ENCODE measurements at regions not wholly inside any gene's neighbourhood (a gene's known extent, or its start where the extent isn't known, plus 50 kb on each side); places are given as distances from the start of the nearest gene placed in this dataset.

- no peak for DNase-seq
Observed at GRCh38 chr18:47458483-47458882, 207.0 kb upstream of the SKOR2 start.

GRCh38 chr18:47457614-47458013 lies 206.2 kb upstream of the SKOR2 start:
- DNase-seq: no peak

DNA sequence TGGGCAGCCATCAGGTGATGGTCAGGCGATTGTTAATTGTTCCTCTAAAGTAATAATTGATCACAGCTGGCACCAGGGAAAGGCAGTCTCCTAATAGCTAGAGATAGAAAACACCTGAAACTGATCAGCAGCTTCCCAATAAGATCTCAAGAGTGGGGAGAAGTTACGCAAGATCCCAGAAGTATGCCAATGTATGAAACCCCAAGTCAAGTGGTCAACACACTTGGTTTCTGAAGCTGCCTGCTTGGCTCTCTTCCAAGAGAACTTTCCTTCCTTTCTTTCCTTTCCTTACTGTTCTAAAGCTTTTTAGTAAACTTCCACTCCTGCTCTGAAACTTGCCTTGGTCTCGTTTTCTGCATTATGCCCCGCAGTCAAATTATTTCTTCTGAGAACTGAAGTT lies 201.6 kb upstream of the SKOR2 start:
- DNase-seq: no peak

- DNase-seq: no peak
Observed at GRCh38 chr18:47448956-47449355, 197.5 kb upstream of the SKOR2 start.

DNA sequence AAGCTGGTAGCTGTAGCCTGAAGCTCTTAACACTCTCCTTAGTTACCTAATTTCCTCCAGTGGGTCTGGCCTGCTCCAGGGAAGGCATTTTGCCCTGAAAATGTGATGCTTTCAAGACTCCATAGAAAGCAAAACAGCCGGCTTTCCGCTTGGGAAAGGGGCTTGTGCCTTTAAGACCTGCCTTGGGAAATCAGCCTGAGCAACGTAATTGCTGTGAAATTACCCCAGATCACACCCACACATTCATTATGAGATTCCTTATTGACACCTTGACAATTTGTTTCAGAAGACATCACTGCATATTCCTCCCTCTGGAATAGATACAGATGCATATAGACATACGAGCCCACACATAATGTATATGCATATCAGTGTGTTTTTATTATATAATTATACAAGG lies 190.5 kb upstream of the SKOR2 start:
- DNase-seq: no peak

DNA sequence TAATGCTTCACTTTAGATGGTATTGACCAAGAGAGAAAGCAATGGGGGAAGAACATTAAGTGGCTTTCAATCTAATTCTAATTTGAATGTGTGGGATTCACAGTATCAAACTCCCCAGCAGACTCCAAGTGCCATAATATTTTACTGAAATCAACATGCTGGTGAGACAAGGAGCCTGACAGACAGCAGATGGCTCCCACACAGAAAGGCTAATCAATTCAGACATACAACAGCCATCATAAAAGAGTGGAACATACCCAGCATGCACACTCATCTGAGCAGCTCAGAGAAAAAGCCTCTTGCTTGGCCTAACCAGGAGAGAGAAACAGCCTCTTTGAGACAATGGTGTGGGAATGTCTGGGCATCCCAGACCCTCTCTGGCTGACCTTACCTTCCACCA lies 186.5 kb upstream of the SKOR2 start:
- DNase-seq: no peak

- DNase-seq: no peak
Observed at GRCh38 chr18:47436871-47437270, 185.4 kb upstream of the SKOR2 start.

- no peak for DNase-seq
Observed at GRCh38 chr18:47434214-47434746, 182.8 kb upstream of the SKOR2 start.

GRCh38 chr18:47427923-47428637 lies 176.6 kb upstream of the SKOR2 start:
- DNase-seq: no peak

DNA sequence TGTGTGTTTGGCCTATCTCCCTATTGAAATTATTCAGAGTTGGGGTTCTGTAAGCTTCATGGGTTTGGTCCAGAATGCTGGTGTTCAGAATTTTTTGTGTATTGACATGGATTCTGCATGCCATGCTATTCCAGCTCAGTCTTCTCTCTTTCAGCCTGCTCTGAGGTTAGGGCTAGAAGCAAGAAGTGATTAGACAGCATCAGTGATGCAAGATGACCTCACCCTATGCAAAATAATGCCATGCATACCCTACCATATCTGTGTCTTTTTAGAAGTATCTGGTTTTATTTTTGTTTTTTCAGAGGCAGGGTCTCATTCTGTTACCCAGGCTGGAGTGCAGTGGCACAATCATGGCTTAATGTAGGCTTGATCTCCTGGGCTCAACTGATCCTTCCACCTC lies 175.6 kb upstream of the SKOR2 start:
- no peak for DNase-seq

DNA sequence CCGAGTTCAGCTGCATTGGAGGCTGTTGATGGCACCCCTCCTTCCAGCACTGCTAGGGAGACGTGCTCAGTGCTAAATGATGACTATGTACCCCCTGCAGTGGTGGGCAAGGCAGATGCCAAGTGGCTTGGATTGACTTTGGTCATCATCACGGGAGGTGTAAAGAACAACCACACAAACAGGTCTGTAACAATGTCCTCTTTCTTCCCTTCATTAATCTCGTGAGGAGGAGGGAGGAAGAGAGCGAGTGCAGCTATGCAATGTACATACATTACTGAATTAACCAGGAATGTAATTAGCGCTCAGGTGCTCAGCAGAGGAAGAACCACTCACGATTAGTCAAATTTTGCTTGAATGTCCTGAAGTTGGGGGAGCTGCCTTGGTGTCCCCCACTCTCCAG lies 173.9 kb upstream of the SKOR2 start:
- DNase-seq: no peak

DNA sequence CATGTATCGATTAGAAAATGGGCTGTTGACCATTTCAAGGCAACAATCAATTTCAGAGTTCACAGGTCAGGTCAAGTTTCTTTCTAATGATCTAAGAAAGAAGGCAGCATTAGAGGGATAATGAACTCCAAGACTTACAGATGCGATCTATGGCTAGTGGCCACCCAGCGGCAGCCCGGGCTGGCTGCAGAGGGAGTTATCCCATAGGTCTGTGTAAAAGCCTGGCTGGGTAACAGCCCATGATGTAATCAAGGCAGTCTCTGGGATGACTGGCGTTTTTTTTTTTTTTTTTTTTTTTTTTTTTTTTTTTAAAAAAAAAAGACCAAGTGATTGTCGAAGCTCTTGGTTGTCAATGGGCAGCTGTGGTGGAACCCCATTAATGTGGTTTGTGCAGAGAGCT lies 171.1 kb upstream of the SKOR2 start:
- peak; percentile 29 for DNase-seq

GRCh38 chr18:47420130-47420529 lies 168.7 kb upstream of the SKOR2 start:
- no peak for DNase-seq

DNA sequence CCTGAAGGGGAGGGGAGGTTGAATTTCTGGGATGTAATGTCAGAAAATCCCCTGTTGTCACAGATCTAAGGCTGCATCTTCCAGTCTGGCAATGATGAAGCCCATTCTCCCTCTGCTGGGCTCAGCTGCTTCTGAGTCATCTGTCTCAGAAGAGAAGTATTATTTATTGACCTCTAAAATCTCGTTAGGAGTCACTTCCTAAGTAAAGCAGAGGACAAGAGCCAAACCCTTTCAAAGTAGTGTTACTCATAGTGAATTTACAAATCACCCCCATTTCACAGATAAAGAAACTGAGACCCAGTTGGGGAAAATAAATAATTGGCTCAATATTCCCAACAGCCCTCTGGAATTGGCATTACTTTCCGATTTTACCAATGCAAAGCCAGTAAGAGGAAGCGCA lies 167.3 kb upstream of the SKOR2 start:
- no peak for DNase-seq

GRCh38 chr18:47417807-47418206 lies 166.3 kb upstream of the SKOR2 start:
- DNase-seq: no peak

DNA sequence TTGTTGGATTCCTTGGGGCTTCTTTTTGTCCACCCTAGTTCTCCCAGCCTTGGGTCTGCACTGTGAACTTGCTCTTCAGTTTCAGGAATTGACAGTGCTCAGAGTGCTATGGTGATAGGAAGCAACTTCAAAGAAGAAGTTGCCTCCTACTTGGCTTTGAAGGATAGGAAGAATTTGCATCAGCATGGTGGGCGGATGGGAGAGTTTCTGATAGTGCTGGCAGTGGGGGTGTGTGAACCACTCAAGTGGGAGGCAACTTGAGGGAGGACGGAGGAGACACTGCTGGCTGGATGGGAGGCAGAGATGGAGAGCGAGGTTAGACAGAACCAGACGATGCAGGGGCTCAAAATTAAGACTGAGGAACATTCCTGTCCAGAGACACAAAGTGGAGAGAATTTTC lies 164.4 kb upstream of the SKOR2 start:
- DNase-seq: no peak

DNA sequence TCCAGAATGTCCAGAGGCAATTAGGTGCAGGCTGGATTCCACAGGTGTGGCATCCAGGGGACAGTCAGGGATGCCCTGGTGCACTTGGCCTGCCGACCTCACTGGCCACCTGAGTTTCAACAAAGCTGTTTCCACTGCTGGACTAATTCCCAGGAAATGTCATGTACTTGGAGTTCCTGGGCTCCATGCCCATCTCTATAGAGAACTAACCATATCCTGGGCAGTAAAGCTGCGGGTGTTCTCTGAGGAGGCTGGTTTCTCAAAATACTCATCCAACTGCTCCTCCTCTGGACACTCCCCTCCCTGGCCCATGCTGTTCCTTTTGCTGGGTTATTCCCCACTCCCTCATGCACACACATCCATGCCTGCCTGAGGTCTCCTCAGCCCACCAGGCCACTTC lies 161.9 kb upstream of the SKOR2 start:
- no peak for DNase-seq

GRCh38 chr18:47412924-47413323 lies 161.5 kb upstream of the SKOR2 start:
- no peak for DNase-seq

DNA sequence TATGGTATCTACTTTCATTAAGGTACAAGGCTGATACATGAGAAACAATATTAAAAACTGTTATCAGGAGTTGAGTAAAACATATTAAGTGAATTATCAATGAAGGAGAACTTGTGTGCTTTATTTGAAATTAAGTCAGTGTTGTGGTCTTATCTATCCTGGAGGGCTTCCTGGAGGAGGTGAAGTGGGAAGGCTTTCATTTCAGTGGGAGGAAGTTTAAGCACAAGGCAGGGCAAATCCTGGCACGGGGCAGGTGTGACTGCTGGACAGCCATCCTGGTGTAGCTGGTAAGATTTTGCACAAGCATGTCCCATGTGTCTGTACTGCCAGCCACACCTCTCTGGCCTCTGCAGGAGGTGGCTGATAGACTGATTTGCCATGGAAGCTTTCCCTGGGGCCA lies 159.7 kb upstream of the SKOR2 start:
- no peak for DNase-seq

DNA sequence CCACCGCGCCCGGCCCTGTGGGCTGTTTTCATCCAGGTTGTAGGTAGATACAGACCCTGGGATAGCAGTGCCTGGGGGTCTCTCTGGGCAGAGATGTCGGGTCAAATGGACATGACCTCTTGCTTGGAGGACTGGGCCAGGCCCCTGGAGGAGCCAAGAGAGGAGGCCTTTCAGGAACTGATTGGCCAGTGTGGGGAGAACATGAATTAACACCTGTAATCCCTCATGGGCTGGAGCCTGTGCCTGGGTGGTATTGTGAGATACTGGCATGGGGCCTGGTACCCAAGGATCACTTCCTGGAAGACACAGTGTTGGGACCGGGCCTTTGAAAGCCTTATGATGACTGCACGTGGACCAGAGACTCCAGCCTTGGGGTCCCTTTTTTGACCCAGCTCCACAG lies 158.7 kb upstream of the SKOR2 start:
- no peak for DNase-seq

- DNase-seq: no peak
Observed at GRCh38 chr18:47409519-47409918, 158.1 kb upstream of the SKOR2 start.

DNA sequence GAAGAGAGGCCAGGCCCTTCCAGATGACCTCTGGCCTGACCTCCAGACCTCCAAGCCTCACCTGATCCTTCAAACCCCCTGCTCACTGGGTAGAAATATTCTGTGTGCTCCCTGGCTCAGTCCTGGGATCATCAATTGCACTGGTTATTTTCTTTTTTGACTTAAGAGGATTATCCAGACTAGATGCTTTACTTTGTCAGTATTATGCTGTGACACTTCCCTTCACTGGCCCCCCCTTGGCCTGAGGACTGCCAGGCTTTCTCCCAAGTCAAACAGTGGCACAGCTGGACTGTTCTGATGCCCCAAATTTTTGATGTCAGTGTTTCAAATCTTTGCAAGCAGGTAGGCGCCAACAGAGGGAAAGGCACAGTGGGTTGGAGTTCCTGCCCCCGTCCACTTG lies 156.3 kb upstream of the SKOR2 start:
- DNase-seq: no peak

DNA sequence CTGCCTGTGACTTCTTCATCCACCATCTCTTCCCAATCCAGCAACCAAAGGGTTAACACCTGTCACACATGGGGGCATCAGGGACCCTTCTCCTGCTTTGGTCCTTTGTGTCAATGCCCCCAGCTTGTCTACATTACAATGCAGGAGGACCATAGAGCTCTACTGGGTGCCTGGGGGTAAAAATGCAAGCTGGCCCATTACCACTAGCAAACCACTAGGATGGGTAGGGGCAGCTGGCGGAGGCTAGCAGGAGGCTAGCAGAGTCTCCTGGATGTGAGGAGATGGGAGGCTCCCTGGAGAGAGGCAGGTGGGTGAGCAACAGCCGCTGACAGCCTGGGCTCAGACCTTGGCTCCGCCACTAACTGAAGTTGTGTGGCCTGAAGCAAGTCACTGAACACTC lies 153.4 kb upstream of the SKOR2 start:
- no peak for DNase-seq

DNA sequence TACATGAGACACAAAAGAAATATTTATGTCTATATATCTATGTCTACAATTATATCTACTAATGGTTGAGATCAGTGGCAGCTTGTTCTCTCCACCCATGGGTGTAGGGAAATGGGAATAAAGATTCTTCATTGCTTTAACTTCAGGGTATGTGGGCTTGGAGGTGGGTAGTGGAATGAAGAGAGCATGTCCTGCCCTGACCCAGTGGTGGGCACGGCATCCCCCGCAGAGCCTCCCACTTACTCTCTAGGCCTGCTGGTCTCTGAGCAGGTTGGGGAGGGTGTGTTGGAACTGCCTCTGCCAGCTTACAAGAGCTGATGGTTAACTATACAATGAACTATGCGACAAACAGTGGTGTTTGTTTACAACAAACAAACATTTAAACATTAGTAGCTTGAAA lies 152.5 kb upstream of the SKOR2 start:
- no peak for DNase-seq

- DNase-seq: no peak
Observed at GRCh38 chr18:47403317-47403716, 151.9 kb upstream of the SKOR2 start.
